Renal pelvis (tissue), 1 donor: ENCODE measurements at regions not wholly inside any gene's neighbourhood (a gene's known extent, or its start where the extent isn't known, plus 50 kb on each side); places are given as distances from the start of the nearest gene placed in this dataset.

Experiments used
- DNase-seq: peaks from one replicate; pipeline ENCODE4 v3.0.0-alpha.2; 2013

DNA sequence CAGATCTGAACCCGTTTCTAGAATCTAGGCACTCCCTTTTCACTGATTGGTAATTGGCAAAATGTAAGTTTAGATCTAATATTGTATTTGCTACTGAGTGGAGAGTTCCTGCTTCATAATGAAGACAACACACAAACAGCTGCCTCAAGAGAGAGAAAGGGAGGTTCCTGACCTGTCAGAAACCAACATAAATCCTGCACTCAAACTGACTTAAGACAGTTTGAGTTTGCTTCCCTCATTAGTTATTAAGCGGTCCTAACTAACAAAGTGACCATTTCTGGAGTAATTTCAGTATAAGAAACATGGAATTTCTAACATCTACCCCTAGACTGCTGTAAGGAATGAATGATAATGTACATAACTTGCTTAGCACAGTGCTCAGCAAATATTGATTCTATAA is 191.2 kb downstream of the METTL4 start:
- DNase-seq: no peak

- no peak for DNase-seq
Measured at GRCh38 chr18:2381539-2381938, 189.8 kb downstream of the METTL4 start.

DNA sequence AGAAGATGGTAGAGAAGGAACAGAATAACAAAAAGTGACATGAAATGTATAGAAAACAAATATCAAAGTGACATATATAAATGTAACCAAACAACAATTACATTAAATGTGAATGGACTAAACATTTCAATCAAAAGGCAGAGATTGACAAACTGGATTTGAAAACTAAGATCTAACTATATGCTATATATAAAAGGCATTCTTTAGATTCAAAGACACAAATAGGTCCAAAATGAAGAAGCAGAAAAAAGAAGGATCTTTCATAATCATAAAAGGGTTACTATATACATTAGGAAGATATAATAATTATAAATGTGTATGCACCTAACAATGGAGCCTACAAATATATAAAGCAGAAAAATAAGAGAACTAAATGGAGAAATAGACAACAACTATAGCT is 183.7 kb downstream of the METTL4 start:
- no peak for DNase-seq

DNA sequence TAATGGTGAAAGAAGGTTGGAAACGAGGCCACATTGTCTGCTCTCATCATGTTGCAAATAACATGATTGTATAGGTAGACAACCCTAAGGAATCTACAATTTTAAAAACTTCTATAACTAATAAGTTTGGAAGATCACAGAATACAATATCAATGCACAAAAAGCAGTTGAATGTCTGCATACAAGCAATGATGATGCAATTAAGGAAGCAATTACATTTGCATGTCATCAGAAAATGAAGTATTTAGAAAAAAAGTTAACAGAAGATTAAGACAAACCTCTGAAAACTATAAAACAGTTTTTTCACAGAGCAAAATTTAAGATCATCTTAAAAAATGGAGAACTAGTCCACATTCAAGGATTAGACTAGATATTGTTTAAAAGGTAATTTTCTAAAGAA is 181.1 kb downstream of the METTL4 start:
- DNase-seq: no peak

DNA sequence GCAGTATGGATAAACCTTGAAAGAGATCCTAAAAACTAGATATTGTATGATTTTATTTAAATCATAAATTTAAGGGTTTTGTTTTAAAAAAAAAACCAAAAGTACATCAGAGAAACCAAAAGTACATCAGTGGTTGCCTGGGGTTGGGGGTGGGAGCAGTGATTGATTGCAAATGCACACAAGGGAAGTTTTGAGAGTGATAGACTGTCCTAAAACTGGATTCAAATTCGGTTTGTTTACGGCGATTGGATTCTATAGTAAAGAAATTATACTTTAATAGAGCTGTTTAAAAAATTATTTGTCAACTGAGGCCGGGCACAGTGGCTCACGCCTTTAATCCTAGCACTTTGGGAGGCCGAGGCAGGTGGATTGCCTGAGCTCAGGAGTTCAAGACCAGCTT is 179.8 kb downstream of the METTL4 start:
- DNase-seq: no peak

- no peak for DNase-seq
Measured at GRCh38 chr18:2392446-2392845, 178.9 kb downstream of the METTL4 start.

DNA sequence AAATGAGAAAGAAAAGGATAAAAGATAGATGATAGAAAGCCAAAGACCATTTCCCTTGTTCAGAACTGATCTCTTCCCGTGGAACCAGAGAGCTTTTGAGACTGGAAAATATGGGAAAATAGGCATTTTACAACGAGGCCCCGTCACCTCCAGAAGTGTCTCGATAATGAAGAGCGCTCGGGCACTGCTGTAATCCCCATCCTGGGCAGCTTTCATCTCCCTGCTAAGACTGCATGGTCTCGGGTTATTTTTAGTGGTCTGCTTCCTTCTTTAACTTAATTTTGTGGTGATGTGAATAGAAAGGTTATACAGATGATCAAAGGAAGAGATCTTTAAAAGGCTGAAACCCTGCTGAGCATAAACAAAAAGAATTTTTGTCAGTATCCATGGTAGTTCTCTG is 176.6 kb downstream of the METTL4 start:
- no peak for DNase-seq

- DNase-seq: no peak
Measured at GRCh38 chr18:2395427-2396161, 175.7 kb downstream of the METTL4 start.

GRCh38 chr18:2396162-2396505 is 175.2 kb downstream of the METTL4 start:
- no peak for DNase-seq

GRCh38 chr18:2400701-2401196 is 170.6 kb downstream of the METTL4 start:
- no peak for DNase-seq

GRCh38 chr18:2402084-2402483 is 169.2 kb downstream of the METTL4 start:
- DNase-seq: no peak

DNA sequence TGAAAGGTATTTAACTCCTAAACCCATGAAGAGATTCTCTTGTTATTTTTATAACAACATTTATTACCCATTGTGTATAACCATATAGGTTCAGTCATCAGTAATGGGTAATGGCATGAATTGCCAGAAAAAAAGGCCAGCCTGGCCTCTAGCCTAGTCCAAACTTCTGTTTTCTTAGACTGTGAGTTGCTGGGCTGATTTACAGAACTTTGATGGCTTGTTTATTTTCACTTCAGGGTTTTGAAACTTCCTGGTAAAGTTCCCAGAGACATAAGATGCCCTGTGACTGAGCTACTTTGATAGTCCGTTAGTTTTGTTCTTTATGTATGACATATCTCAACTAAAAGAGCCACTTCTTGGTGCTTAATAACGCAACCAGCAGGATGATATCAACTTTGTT is 164.8 kb downstream of the METTL4 start:
- peak; percentile 10 for DNase-seq

GRCh38 chr18:2407961-2408360 is 163.3 kb downstream of the METTL4 start:
- no peak for DNase-seq

DNA sequence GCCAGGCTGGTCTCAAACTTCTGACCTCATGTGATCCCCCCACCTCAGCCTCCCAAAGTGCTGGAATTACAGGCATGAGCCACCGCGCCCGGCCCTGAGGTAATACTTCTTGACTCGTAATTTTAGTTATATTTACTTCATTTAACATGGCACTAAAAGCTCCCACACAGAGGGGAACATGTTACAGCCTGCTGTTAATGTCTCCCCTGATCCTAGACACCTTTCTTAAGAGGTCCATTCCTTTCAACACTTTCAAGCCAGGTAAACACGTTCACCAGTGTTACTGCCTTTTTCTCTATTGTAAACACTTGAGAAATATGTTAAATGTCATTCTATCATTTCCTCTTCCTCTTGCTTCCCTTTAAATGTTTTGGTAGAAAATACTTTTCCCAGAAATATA is 161.4 kb downstream of the METTL4 start:
- DNase-seq: no peak

- peak; percentile 31 for DNase-seq
Measured at GRCh38 chr18:2410688-2411087, 160.6 kb downstream of the METTL4 start.

- DNase-seq: no peak
Measured at GRCh38 chr18:2411381-2411960, 159.8 kb downstream of the METTL4 start.

GRCh38 chr18:2412281-2412680 is 159.0 kb downstream of the METTL4 start:
- no peak for DNase-seq

DNA sequence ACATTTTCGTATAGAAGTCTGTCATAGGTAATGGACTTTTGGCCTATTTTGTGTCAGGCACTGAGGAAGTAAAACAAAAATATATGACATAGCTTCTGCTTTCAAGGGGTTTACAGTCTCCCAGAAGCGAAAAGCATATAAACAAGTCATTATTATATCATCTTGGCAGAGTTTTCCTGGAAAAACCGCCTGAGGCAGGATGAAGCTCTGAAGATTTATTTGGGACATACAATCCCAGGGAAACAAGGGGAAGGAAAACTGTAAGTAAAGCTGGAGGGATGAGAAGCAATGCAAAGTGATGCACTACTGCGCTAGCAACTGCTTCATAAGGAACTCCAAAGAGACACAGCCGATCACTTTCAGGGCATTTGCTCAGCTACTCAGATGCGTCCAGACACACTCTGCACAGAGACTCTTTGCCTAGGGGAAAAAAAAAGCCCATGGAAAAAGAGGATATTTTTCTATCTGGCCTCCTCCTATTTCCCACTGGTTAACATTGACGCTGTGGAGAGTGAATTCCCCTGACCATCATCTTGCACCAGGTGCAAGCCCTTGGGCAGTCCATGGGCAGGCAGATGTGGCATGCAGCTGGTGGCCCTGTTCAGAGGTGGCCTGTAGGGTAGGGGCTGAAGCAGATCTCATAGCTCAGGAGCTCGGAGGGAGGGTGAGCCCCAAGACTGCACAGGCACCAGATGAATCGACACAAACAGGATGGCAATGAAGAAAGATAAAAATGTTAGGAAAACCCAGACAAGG is 158.1 kb downstream of the METTL4 start:
- DNase-seq: no peak

DNA sequence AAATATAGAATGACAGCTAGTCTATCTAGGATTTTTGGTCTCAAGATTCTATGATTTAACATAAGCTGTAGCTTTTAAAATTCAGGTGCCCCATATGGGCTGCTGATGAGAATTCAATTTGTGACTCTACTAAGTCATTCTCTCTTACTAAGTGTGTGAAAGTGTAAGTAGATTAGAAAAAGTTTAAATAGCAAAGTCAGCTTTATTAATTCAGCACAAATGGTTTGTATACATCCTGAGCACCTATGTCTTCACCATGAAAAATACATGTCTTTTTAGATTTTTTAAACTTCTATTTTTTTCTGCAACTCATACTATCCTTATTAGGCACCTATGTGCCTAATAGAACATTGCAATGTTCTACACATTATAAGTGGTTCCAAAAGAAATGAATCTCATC is 157.1 kb downstream of the METTL4 start:
- DNase-seq: no peak

GRCh38 chr18:2415656-2416055 is 155.6 kb downstream of the METTL4 start:
- no peak for DNase-seq

DNA sequence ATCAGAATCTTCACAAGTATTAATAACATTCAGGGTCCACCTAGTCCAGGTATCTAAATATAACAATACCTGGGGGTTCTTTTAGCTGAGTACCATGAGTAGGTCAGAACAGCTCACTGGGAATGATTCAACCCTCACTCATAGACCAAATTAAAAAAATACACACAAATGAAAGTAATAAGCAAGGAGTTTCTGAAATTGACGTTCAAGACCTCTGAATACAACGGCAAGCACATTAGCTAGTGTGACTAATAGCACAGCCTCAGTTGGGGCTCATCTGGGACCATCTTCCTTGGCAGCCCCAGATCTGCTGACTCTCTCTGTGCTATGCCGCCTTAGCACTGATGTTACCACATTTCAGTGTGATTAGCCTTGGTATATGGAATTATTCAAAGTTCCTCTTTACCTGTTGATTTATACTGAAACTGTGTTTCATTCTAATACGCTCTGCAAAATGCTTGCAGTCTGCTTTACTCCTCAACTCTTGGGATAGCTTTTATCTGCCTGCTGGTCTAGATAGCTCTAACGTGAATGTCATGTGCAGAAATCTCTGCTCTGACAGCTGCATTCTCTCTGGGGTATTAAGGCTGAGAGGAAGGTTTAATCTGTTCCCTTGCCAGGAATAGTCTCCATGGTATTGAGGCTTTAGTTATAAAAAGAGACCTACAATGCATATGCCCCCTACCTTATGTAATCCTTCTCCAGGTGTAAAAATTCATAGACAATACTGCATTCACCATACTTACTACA is 153.3 kb downstream of the METTL4 start:
- DNase-seq: no peak

- DNase-seq: no peak
Measured at GRCh38 chr18:2420367-2420766, 150.9 kb downstream of the METTL4 start.

GRCh38 chr18:2423761-2424160 is 147.5 kb downstream of the METTL4 start:
- DNase-seq: no peak
